Fibroblast of pulmonary artery (primary cell): ENCODE measurements at regions not wholly inside any gene's neighbourhood (a gene's known extent, or its start where the extent isn't known, plus 50 kb on each side); places are given as distances from the start of the nearest gene placed in this dataset.

Source experiments
- DNase-seq: peaks from one replicate; pipeline ENCODE4 v3.0.0-alpha.2; 2010; ENCODE audit warnings: low read depth
- H3K4me3 ChIP-seq: replicated peaks from 2 replicates; pipeline ENCODE4 v1.5.1; 2011; ENCODE audit warnings: low read depth, mild to moderate bottlenecking, control low read depth, low read length, moderate library complexity
- CTCF ChIP-seq: IDR thresholded peaks from 2 replicates; pipeline ENCODE4 v1.5.1; 2011; ENCODE audit warnings: mild to moderate bottlenecking, control low read depth, low read length, inconsistent platforms; ENCODE audit errors: missing control alignments

- H3K4me3 ChIP-seq = no peak overlapping the region
- no peak for TF ChIP-seq CTCF
- DNase-seq = no peak
Observed at GRCh38 chr7:125465527-125465926, 535.9 kb upstream of the POT1 start.

GRCh38 chr7:125462615-125463014, 533.0 kb upstream of the POT1 start:
- H3K4me3 ChIP-seq = no peak overlapping the region
- DNase-seq = no peak
- TF ChIP-seq CTCF = no peak

- H3K4me3 ChIP-seq = no peak overlapping the region
- no peak for DNase-seq
- TF ChIP-seq CTCF = no peak
Observed at GRCh38 chr7:125459038-125459437, 529.4 kb upstream of the POT1 start.

GRCh38 chr7:125450749-125451148, 521.1 kb upstream of the POT1 start:
- TF ChIP-seq CTCF = no peak
- H3K4me3 ChIP-seq = no peak overlapping the region
- no peak for DNase-seq

- no peak for TF ChIP-seq CTCF
- no peak overlapping the region for H3K4me3 ChIP-seq
- no peak for DNase-seq
Observed at GRCh38 chr7:125445836-125446235, 516.2 kb upstream of the POT1 start.

GRCh38 chr7:125444864-125445263, 515.2 kb upstream of the POT1 start:
- no peak for TF ChIP-seq CTCF
- no peak overlapping the region for H3K4me3 ChIP-seq
- DNase-seq = no peak

GRCh38 chr7:125436220-125436619, 506.6 kb upstream of the POT1 start:
- no peak for TF ChIP-seq CTCF
- no peak for DNase-seq
- no peak overlapping the region for H3K4me3 ChIP-seq
